NCI-H187 treated with DMSO at 0.1 percent for 48 hours (cell line): ENCODE measurements at regions not wholly inside any gene's neighbourhood (a gene's known extent, or its start where the extent isn't known, plus 50 kb on each side); places are given as distances from the start of the nearest gene placed in this dataset.
"Not testable (repeated sequence)": the region's sequence is repeated elsewhere in the genome, so short reads cannot be mapped to it uniquely, and the experiment has no call there.

ENCODE experiments used
- DNase-seq: peaks from one replicate; lab custom pipeline; 2025; lab: John Stamatoyannopoulos, UW

GRCh38 chr18:52190195-52190594, 149.8 kb upstream of the DCC start:
- no peak for DNase-seq

DNA sequence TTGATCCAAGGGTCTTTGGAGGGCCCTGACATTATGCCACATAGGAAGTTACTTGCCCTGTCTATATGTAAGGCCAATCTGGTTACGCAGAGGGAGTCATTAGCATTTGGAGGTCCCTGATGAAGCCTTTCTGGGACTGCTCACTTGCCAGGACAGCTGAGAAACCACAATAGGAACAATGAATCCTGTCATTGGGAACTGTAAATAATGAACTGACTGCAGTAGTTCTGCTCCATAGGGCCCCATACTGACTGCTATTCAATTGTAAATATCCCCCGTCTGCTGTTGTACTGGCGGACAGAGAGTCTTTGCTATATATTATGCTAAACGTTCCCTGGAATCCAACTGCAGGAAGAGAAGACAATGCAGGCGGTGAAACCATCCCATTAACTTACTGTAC, 149.4 kb upstream of the DCC start:
- no peak for DNase-seq

GRCh38 chr18:52200406-52200805, 139.6 kb upstream of the DCC start:
- no peak for DNase-seq

DNA sequence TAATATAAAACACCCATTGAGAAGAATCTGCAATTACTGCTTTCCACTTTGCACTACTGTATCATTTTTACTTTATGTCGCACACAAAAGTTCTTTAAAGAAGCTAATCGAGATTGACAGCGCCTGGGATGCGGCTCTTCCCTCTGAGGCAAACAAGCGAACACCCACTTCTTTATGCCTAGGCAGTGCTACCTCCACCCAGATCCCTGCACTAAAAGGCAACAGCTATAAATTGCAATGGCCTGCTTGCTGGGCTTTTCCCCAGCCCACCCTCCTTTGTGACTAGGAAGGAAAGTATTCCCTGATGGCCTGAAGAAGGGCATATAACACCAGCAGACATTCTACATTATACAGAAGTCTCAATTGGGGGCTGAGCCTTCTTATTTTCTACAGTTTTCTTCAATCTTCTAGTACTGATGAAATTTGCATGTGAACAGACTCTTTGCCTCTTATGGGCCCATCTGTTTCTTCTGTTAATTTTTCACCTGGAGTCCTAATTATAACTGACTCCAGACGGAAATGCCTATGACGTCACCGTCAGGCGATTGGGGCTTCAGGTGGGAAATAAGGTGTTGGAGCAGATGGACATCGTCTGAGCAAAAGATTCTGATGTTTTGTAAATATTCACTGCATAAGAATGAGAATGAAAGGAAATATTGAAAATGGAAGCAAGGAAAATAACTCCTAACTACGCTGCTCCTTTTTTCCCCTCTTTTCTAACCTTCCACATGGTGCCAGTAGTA, 138.9 kb upstream of the DCC start:
- DNase-seq, result no peak

- no peak for DNase-seq
Observed at GRCh38 chr18:52208646-52209045, 131.4 kb upstream of the DCC start.

DNA sequence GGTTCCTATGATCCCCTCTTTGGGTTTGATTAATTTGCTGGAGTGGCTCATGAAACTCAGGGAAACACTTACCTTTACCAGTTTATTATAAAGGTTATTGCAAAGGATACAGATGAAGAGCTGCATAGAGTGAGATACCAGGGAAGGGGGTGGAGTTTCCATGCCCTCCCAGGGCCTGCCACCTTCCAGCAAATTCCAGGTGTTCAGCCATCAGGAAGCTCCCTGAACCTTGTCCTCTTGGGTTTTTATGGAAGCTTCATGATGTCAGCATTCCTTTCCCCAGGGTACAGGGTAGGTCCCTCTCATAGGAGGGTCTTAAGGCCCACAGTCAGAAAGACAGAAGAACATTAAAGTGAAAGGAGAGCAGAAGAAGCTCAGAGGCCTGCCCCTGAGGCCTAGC, 123.9 kb upstream of the DCC start:
- DNase-seq, result no peak

GRCh38 chr18:52216666-52217065, 123.3 kb upstream of the DCC start:
- no peak for DNase-seq

- DNase-seq, result no peak
Observed at GRCh38 chr18:52219102-52219501, 120.9 kb upstream of the DCC start.

GRCh38 chr18:52220062-52220591, 119.9 kb upstream of the DCC start:
- no peak for DNase-seq

DNA sequence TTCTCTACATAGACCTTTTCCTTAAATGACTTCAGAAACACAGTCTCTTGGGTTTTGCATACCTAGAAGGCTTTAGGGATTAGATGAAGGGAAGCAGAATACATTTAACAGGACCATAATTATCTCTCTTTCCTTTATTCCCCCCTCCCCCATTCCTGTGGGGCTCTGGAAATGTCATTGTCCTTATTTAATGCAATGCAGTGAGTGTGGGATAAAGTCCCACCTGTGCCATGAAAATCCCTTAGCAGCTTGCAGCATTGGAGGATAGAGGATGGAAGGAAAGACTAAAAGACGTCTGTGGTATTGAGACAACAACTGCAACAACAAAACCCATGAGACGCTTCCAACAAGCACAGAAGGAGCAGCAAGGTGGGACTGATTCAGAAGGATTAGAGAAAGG, 117.8 kb upstream of the DCC start:
- no peak for DNase-seq

DNA sequence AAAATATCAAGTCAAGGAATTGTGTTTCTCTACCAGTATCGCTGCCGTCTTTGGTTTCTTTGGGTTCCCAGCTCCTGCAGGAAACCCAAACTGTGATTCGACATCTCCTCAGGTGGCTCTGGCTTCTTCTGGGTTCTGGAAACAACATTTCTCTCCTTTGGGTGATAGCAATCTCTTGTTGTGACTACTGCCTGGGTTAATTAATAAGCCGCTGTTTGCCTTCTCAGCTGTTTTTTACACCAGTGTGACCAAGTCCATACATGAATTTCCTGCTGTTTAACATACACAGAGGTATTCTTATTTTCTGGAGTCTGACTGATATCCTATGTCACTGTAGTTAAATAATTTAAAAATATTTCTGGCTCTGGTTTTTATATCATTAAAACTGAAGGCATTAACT, 112.5 kb upstream of the DCC start:
- no peak for DNase-seq

GRCh38 chr18:52228166-52228565, 111.8 kb upstream of the DCC start:
- DNase-seq, result no peak

DNA sequence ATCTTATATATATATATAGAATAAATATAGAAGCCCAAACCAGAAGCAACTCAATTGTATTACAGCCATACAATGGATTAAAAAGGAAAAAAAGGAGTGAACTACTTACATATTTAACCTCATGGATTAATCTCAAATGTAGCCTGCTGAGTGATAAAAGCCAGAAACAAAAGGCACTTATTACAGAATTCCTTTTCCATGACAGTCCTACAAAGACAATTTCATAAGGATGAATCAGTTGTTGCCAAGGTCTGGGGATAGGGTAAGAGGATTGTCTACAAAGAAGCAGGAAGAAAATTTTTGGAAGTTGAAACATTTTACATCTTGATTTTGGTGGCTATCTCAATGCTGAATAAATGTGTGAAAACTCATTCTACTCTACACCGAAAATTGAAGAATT, 103.9 kb upstream of the DCC start:
- DNase-seq, result no peak

DNA sequence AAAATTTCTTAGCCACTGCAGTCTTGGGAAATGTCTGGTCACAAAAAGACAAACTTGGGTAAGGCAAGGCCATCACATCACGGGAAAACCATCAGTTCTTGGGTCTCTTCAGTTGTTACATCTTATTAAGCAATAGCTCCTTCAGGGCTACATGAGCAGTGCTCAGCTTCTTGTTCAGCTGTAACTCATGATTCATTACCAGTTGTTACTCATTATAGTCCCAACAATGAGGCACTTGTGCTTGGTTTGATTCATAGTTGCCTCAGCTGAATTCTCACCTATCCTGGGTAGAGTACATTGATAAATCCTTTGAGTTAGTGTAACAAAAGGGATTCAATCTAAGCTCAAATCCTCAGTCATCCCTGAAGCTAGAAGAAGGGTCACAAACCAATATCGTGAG, 102.4 kb upstream of the DCC start:
- no peak for DNase-seq

DNA sequence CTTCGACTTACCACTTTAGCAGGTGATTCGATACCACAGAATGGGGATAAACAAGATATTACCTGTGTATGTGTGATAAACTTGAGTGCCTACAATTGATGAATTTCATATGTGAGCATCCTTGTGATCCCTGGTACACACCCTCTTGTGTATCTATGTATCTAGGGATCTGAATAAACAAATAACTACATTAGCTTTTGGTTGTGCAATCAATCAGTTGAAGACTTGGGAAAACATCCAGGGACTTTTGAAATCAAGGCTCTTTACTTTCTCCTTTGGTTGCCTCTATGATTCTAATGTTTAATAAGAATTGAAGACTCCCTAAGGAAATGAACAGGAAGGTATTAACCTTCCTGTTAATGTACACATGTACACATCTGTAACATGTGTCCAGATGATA, 97.3 kb upstream of the DCC start:
- DNase-seq, result no peak

DNA sequence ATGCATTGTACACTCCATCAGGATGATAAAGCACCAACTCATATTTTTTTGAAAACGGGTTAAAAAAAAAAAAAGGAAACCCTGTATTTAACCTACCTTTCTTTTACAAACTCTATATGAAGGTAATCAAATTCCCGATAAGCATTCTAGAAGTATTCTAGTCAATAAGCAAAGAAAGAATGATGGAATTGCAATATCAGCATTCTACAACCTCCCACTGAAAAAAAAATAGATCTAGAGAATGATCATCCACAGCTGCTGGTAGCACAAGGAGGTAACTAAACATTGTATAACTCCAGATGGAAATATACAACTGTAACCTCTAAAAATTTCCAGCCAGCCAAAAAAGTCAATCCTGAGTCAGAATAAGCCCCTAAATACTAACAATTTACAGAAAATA, 95.3 kb upstream of the DCC start:
- no peak for DNase-seq

GRCh38 chr18:52254367-52254766, 85.6 kb upstream of the DCC start:
- DNase-seq, result no peak

DNA sequence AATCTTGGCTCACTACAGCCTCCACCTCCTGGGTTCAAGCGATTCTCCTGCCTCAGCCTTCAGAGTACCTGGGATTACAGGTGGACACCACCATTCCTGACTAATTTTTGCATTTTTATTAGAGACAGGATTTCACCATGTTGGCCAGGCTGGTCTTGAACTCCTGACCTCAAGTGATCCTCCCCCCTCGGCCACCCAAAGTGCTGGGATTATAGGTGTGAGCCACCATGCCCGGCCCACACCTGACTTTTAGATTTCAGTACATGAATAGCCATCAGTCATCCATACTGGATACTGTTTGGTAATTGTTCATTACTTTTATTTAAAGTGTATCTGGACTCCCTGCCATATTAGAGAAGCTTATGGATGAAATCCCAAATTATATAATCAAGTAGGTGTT, 82.6 kb upstream of the DCC start:
- DNase-seq, result not testable (repeated sequence)

DNA sequence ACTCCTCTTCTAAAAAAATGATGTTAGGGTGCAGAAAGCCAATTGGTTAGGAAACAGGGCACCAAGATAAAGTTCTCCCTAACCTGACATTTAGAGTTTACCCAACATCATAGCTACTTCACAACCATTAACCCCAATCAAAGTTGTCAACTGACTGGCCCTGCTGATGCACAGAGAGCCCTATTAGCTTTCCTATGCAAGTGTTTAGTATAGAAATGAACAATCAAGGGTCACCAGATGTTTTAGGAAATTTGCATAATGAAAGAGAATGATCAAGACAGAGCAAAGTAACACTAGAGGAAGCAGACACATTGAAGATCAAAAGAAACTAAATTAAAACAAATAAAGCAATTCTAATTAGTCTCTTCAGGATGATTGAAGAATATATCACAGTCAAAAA, 64.2 kb upstream of the DCC start:
- no peak for DNase-seq

DNA sequence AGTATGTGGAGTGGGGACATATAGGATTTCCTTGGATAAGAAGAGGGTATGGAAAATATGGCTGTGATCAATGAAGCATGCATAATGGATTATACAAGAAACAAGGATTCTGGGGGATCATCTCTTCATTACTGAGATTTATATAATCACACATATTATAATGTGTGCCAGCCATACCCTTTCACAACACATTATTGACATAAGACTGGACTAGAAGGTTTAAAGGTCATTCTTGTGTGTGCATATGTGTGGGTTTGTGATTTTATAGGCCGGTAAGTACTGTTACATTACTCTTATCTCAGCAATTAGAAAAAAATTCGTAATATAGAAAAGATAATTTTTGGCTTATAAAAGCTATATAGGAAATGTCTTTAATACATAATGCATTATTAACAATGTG, 62.2 kb upstream of the DCC start:
- DNase-seq, result no peak

DNA sequence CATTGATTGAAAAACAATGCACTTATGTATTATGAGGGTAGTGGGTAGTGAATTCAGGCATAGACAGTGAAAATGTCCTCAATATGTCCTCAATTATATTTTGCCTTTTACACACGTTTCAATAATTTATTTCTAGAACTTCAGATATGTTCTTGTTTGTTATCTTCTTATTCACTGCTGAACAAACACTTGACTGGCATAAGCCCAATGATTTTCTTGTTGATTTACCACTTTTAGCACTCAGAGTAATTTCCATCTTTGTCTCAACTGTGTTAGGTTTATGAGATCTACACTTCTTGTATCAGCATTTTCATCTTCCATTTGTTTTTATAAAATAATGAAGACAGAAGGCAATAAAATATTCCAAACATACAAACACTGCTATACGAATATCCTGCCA, 61.8 kb upstream of the DCC start:
- DNase-seq, result no peak

DNA sequence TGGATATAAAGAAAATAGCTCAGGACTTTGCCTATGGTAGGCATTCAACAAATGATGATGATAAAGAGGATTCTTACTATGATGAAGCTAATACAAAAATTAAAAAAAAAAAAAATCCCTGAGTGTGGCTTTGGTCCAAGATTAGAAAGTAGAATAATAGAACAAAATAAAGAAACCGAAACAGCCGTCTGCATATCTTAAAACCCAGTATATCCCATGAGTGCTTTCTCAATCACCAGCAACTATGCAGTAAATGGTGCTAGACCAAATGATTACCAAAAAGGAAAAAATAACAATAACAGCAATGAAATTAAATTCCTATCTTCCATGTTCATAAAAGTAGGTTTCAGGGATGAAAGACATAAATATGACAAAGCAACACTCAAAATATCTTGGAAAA, 59.3 kb upstream of the DCC start:
- no peak for DNase-seq

DNA sequence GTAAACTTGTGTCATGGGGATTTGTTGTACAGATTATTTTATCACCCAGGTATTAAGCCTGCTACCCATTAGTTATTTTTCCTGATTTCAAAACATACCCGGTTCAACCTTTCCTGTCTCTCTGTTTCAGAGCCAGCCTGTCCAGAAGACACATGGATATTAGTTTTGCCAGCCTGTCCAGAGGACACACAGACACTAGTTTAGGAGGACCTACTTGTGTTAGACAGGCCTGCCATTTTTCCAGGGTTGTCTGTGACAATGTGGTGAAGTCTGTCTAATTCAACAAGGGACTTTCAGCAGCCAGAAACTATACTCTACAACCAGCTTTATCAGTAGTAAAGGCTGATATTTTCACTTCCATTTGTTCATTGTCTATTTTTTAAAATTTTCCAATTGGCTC, 56.1 kb upstream of the DCC start:
- no peak for DNase-seq

- DNase-seq, result no peak
Observed at GRCh38 chr18:52286675-52287074, 53.3 kb upstream of the DCC start.
